ENCODE measurements at regions not wholly inside any gene's neighbourhood (a gene's known extent, or its start where the extent isn't known, plus 50 kb on each side); places are given as distances from the start of the nearest gene placed in this dataset.

- H3K4me1 Mint-ChIP-seq (ENCODE audit: low read depth), result peaks cover 53% of the 10 kb centered on the region
- H3K27ac Mint-ChIP-seq, result no peak overlapping the region
- no peak overlapping the region for H3K4me3 Mint-ChIP-seq
- no peaks in the 10 kb centered on the region for H3K27me3 Mint-ChIP-seq (ENCODE audit: insufficient read depth)
- intact Hi-C loops (cut with micrococcal nuclease), result loop anchor here (2.0 kb wide), 1 partner anchor 107 kb away; no protein-coding TSS in a partner anchor
- no peak for DNase-seq (ENCODE audit: low spot score)
- peaks cover 30% of the 10 kb centered on the region for H3K9me3 Mint-ChIP-seq
- H3K36me3 Mint-ChIP-seq (ENCODE audit: low read depth), result peaks cover 13% of the 10 kb centered on the region
Measured at GRCh38 chr11:128181984-128182383, 405.4 kb downstream of the ETS1 start.

- DNase-seq (ENCODE audit: low spot score), result no peak
- peaks cover 13% of the 10 kb centered on the region for H3K36me3 Mint-ChIP-seq (ENCODE audit: low read depth)
- H3K4me1 Mint-ChIP-seq (ENCODE audit: low read depth), result peaks cover 60% of the 10 kb centered on the region
- no peak overlapping the region for H3K4me3 Mint-ChIP-seq
- intact Hi-C loops (cut with micrococcal nuclease), result no loop called here
- H3K27ac Mint-ChIP-seq, result peak overlapping the region; percentile 54
- peaks cover 24% of the 10 kb centered on the region for H3K9me3 Mint-ChIP-seq
- no peaks in the 10 kb centered on the region for H3K27me3 Mint-ChIP-seq (ENCODE audit: insufficient read depth)
Measured at GRCh38 chr11:128181088-128181480, 406.3 kb downstream of the ETS1 start.

- Mint-ChIP-seq H3K4me3 (no peak overlapping the region), H3K36me3 (ENCODE audit: low read depth) (peaks cover 12% of the 10 kb centered on the region), H3K4me1 (ENCODE audit: low read depth) (peaks cover 60% of the 10 kb centered on the region), H3K27me3 (ENCODE audit: insufficient read depth) (no peaks in the 10 kb centered on the region), H3K27ac (peak overlapping the region; percentile 54), H3K9me3 (peaks cover 19% of the 10 kb centered on the region)
- no peak for DNase-seq (ENCODE audit: low spot score)
- intact Hi-C loops (cut with micrococcal nuclease), result no loop called here
Measured at GRCh38 chr11:128180441-128181087, 406.8 kb downstream of the ETS1 start.

- Mint-ChIP-seq H3K27ac (no peak overlapping the region), H3K4me1 (ENCODE audit: low read depth) (peaks cover 60% of the 10 kb centered on the region), H3K36me3 (ENCODE audit: low read depth) (peaks cover 8% of the 10 kb centered on the region), H3K9me3 (peaks cover 9% of the 10 kb centered on the region), H3K27me3 (ENCODE audit: insufficient read depth) (no peaks in the 10 kb centered on the region), H3K4me3 (no peak overlapping the region)
- DNase-seq (ENCODE audit: low spot score), result no peak
- intact Hi-C loops (cut with micrococcal nuclease), result no loop called here
Measured at GRCh38 chr11:128179512-128179911, 407.8 kb downstream of the ETS1 start.

GRCh38 chr11:128179039-128179438 lies 408.3 kb downstream of the ETS1 start:
- no peak for DNase-seq (ENCODE audit: low spot score)
- H3K9me3 Mint-ChIP-seq, result peaks cover 5% of the 10 kb centered on the region

GRCh38 chr11:128174465-128175291 lies 412.7 kb downstream of the ETS1 start:
- H3K27me3 Mint-ChIP-seq (ENCODE audit: insufficient read depth), result no peaks in the 10 kb centered on the region
- intact Hi-C loops (cut with micrococcal nuclease), result loop anchor here (5.0 kb wide), 5 partner anchors 173 to 603 kb away; no protein-coding TSS in a partner anchor
- no peak overlapping the region for H3K27ac Mint-ChIP-seq
- no peak for DNase-seq (ENCODE audit: low spot score)
- peaks cover 6% of the 10 kb centered on the region for H3K36me3 Mint-ChIP-seq (ENCODE audit: low read depth)
- H3K4me3 Mint-ChIP-seq, result no peak overlapping the region
- H3K9me3 Mint-ChIP-seq, result no peaks in the 10 kb centered on the region
- H3K4me1 Mint-ChIP-seq (ENCODE audit: low read depth), result peaks cover 42% of the 10 kb centered on the region

More at GRCh38 chr11:128179039-128179438, 408.3 kb downstream of the ETS1 start:
- Mint-ChIP-seq H3K27me3 (ENCODE audit: insufficient read depth) (no peaks in the 10 kb centered on the region), H3K4me1 (ENCODE audit: low read depth) (peaks cover 60% of the 10 kb centered on the region), H3K27ac (no peak overlapping the region), H3K4me3 (no peak overlapping the region), H3K36me3 (ENCODE audit: low read depth) (peaks cover 8% of the 10 kb centered on the region)
- intact Hi-C loops (cut with micrococcal nuclease), result no loop called here

- intact Hi-C loops (cut with micrococcal nuclease), result loop anchor here (1.0 to 5.0 kb wide), 15 partner anchors 15 to 688 kb away; no protein-coding TSS in a partner anchor
- no peaks in the 10 kb centered on the region for H3K27me3 Mint-ChIP-seq (ENCODE audit: insufficient read depth)
- H3K36me3 Mint-ChIP-seq (ENCODE audit: low read depth), result no peaks in the 10 kb centered on the region
- DNase-seq (ENCODE audit: low spot score), result peak; percentile 75
- H3K9me3 Mint-ChIP-seq, result no peaks in the 10 kb centered on the region
- H3K4me1 Mint-ChIP-seq (ENCODE audit: low read depth), result peaks cover 25% of the 10 kb centered on the region
- no peak overlapping the region for H3K4me3 Mint-ChIP-seq
- H3K27ac Mint-ChIP-seq, result peak overlapping the region; percentile 25
Measured at GRCh38 chr11:128172046-128172878, 415.1 kb downstream of the ETS1 start.

- DNase-seq (ENCODE audit: low spot score), result no peak
- Mint-ChIP-seq H3K27me3 (ENCODE audit: insufficient read depth) (peaks cover 4% of the 10 kb centered on the region), H3K4me1 (ENCODE audit: low read depth) (peaks cover 17% of the 10 kb centered on the region), H3K4me3 (no peak overlapping the region), H3K36me3 (ENCODE audit: low read depth) (no peaks in the 10 kb centered on the region), H3K27ac (peak overlapping the region; percentile 25), H3K9me3 (no peaks in the 10 kb centered on the region)
- intact Hi-C loops (cut with micrococcal nuclease), result loop anchor here (2.0 to 5.0 kb wide), 6 partner anchors 176 to 606 kb away; no protein-coding TSS in a partner anchor
Measured at GRCh38 chr11:128171506-128171905, 415.9 kb downstream of the ETS1 start.

GRCh38 chr11:128165572-128165971 lies 421.8 kb downstream of the ETS1 start:
- peaks cover 6% of the 10 kb centered on the region for H3K4me1 Mint-ChIP-seq (ENCODE audit: low read depth)
- H3K36me3 Mint-ChIP-seq (ENCODE audit: low read depth), result no peaks in the 10 kb centered on the region
- no peaks in the 10 kb centered on the region for H3K9me3 Mint-ChIP-seq
- no peak overlapping the region for H3K27ac Mint-ChIP-seq
- H3K27me3 Mint-ChIP-seq (ENCODE audit: insufficient read depth), result peaks cover 13% of the 10 kb centered on the region
- no peak overlapping the region for H3K4me3 Mint-ChIP-seq
- DNase-seq (ENCODE audit: low spot score), result no peak
- intact Hi-C loops (cut with micrococcal nuclease), result no loop called here

GRCh38 chr11:128164080-128164741 lies 423.1 kb downstream of the ETS1 start:
- H3K9me3 Mint-ChIP-seq, result no peaks in the 10 kb centered on the region
- no peak overlapping the region for H3K4me3 Mint-ChIP-seq
- H3K4me1 Mint-ChIP-seq (ENCODE audit: low read depth), result peaks cover 6% of the 10 kb centered on the region
- H3K27ac Mint-ChIP-seq, result no peak overlapping the region
- H3K36me3 Mint-ChIP-seq (ENCODE audit: low read depth), result no peaks in the 10 kb centered on the region
- intact Hi-C loops (cut with micrococcal nuclease), result no loop called here
- H3K27me3 Mint-ChIP-seq (ENCODE audit: insufficient read depth), result peaks cover 13% of the 10 kb centered on the region
- no peak for DNase-seq (ENCODE audit: low spot score)

GRCh38 chr11:128161994-128162393 lies 425.4 kb downstream of the ETS1 start:
- Mint-ChIP-seq H3K4me1 (ENCODE audit: low read depth) (peaks cover 16% of the 10 kb centered on the region), H3K27ac (no peak overlapping the region), H3K9me3 (no peaks in the 10 kb centered on the region), H3K27me3 (ENCODE audit: insufficient read depth) (peaks cover 13% of the 10 kb centered on the region), H3K4me3 (no peak overlapping the region), H3K36me3 (ENCODE audit: low read depth) (no peaks in the 10 kb centered on the region)
- intact Hi-C loops (cut with micrococcal nuclease), result no loop called here
- DNase-seq (ENCODE audit: low spot score), result no peak

GRCh38 chr11:128161436-128161835 lies 425.9 kb downstream of the ETS1 start:
- H3K36me3 Mint-ChIP-seq (ENCODE audit: low read depth), result no peaks in the 10 kb centered on the region
- no peak for DNase-seq (ENCODE audit: low spot score)
- intact Hi-C loops (cut with micrococcal nuclease), result no loop called here
- no peak overlapping the region for H3K4me3 Mint-ChIP-seq
- peaks cover 19% of the 10 kb centered on the region for H3K4me1 Mint-ChIP-seq (ENCODE audit: low read depth)
- H3K27me3 Mint-ChIP-seq (ENCODE audit: insufficient read depth), result peaks cover 9% of the 10 kb centered on the region
- no peak overlapping the region for H3K27ac Mint-ChIP-seq
- no peaks in the 10 kb centered on the region for H3K9me3 Mint-ChIP-seq

Data from activated T-helper 1 cell treated with anti-CD3 and anti-CD28 coated beads, Interleukin-12 subunit alpha, Interleukin-12 subunit beta, Interleukin-2, Interleukin-4 antibody, amounts not matched to agents 30 ng/mL and 10 ng/mL and 1 ng/mL, durations not matched to agents 14 hours and 24 hours and 36 hours (primary cell).